K562 (cell line): ENCODE measurements at regions not wholly inside any gene's neighbourhood (a gene's known extent, or its start where the extent isn't known, plus 50 kb on each side); places are given as distances from the start of the nearest gene placed in this dataset.

ENCODE experiments used
- ARID4B ChIP-seq: sonication (generic); formaldehyde crosslinking; IDR thresholded peaks from 2 replicates; pipeline ENCODE4 v1.8.0; 2022; ENCODE audit warnings: mild to moderate bottlenecking, missing genetic modification reagents
- ATF1 ChIP-seq, 2 experiments: fragments of 450-650 bp in 1 of 2; IDR thresholded peaks; 2 replicates each; pipeline ENCODE4 v1.6.1; 2016; ENCODE audit warnings: missing compliant biosample characterization in 1 of 2, missing genetic modification characterization in 1 of 2
- BCLAF1 ChIP-seq, 2 experiments: fragments of 450-650 bp in 1 of 2; IDR thresholded peaks; 2 replicates each; pipeline ENCODE4 v1.6.1; 2011 to 2017; ENCODE audit warnings: low read depth in 2 of 2, antibody characterized with exemption in 1 of 2, borderline replicate concordance in 1 of 2, low read length in 1 of 2, mild to moderate bottlenecking in 1 of 2, mixed read lengths in 1 of 2; ENCODE audit not compliant: control insufficient read depth in 1 of 2
- CBX1 ChIP-seq: sonication (generic); IDR thresholded peaks from 2 replicates; pipeline ENCODE4 v1.6.1; 2016; ENCODE audit warnings: antibody characterized with exemption, low read depth, mild to moderate bottlenecking
- KHSRP ChIP-seq: fragments of 450-650 bp; IDR thresholded peaks from 2 replicates; pipeline ENCODE4 v1.6.1; 2017
- NCOA2 ChIP-seq, 2 experiments: fragments of 450-650 bp; IDR thresholded peaks; 2 replicates each; pipeline ENCODE4 v1.6.1; 2018; ENCODE audit warnings: mild to moderate bottlenecking in 2 of 2, moderate library complexity in 1 of 2; ENCODE audit not compliant: partially characterized antibody in 2 of 2
- PCBP1 ChIP-seq: fragments of 200-400 bp; formaldehyde crosslinking; IDR thresholded peaks from 2 replicates; pipeline ENCODE4 v1.6.1; 2018; ENCODE audit warnings: mild to moderate bottlenecking, low read depth, low read length; ENCODE audit not compliant: poor library complexity, severe bottlenecking
- RBM22 ChIP-seq: fragments of 200-400 bp; formaldehyde crosslinking; IDR thresholded peaks from 2 replicates; pipeline ENCODE4 v1.6.1; 2018; ENCODE audit warnings: low read length, low read depth; ENCODE audit not compliant: poor library complexity, severe bottlenecking
- SIN3B ChIP-seq: fragments of 450-650 bp; IDR thresholded peaks from 2 replicates; pipeline ENCODE4 v1.6.1; 2017; ENCODE audit warnings: low read depth, mild to moderate bottlenecking, moderate library complexity
- SREBF1 ChIP-seq: fragments of 150-350 bp; IDR thresholded peaks from 2 replicates; pipeline ENCODE4 v1.6.1; 2014; ENCODE audit warnings: antibody characterized with exemption, low read depth, low read length, borderline replicate concordance
- TCF3 ChIP-seq: sonication (generic); formaldehyde crosslinking; IDR thresholded peaks from 2 replicates; pipeline ENCODE4 v1.4.0; 2020; ENCODE audit warnings: mild to moderate bottlenecking, missing genetic modification reagents
- THAP12 ChIP-seq: fragments of 250-450 bp; sonication (Bioruptor Pico); IDR thresholded peaks from 2 replicates; pipeline ENCODE4 v1.9.0; 2021; ENCODE audit warnings: mild to moderate bottlenecking, inconsistent platforms
- USF2 ChIP-seq: sonication (generic); formaldehyde crosslinking; IDR thresholded peaks from 2 replicates; pipeline ENCODE4 v1.5.0; 2020; ENCODE audit warnings: missing genetic modification reagents
- ZFP1 ChIP-seq: fragments of 450-650 bp; formaldehyde crosslinking; IDR thresholded peaks from 2 replicates; pipeline ENCODE4 v1.4.0; 2020; ENCODE audit warnings: mild to moderate bottlenecking, mixed read lengths
- ZNF23 ChIP-seq: fragments of 250-450 bp; sonication (Bioruptor Pico); IDR thresholded peaks from 2 replicates; pipeline ENCODE4 v1.4.0; 2020; ENCODE audit warnings: mild to moderate bottlenecking
- ZNF347 ChIP-seq: fragments of 450-650 bp; formaldehyde crosslinking; IDR thresholded peaks from 2 replicates; pipeline ENCODE4 v1.4.0; 2020; ENCODE audit warnings: low read depth, mild to moderate bottlenecking, moderate library complexity
- ZNF408 ChIP-seq: fragments of 250-450 bp; sonication (Bioruptor Pico); IDR thresholded peaks from 2 replicates; pipeline ENCODE4 v1.4.0; 2020; ENCODE audit warnings: low read depth, mild to moderate bottlenecking, moderate library complexity
- ZNF444 ChIP-seq: fragments of 250-450 bp; sonication (Bioruptor Pico); IDR thresholded peaks from 2 replicates; pipeline ENCODE4 v1.4.0; 2020; ENCODE audit warnings: mild to moderate bottlenecking, moderate library complexity

GRCh38 chr11:91792779-91793262, 431.8 kb upstream of the FAT3 start (continued):
- TF ChIP-seq ATF1 (CRISPR knock-in tag; IDR thresholded peaks at IDR 0.05): no peak
- TF ChIP-seq ATF1 (tag; IDR thresholded peaks at IDR 0.05): 0 out of 2 replicates have a peak, but pooled peaks have one; percentile 25
- TF ChIP-seq THAP12 (CRISPR knock-in tag): no peak
- no peak for TF ChIP-seq CBX1
- no peak for TF ChIP-seq ZNF23 (CRISPR knock-in tag)
- TF ChIP-seq SIN3B: no peak
- peak; percentile 92 for TF ChIP-seq TCF3 (CRISPR knock-in tag)
- no peak for TF ChIP-seq ZFP1 (CRISPR knock-in tag)
- no peak for TF ChIP-seq KHSRP
- TF ChIP-seq SREBF1: no peak
- TF ChIP-seq ARID4B: no peak
- no peak for TF ChIP-seq RBM22
- no peak for TF ChIP-seq BCLAF1 (IDR thresholded peaks at IDR 0.05; ENCODE audit: borderline replicate concordance in 1 of 2, control insufficient read depth in 1 of 2, low read depth in 2 of 2, low read length in 1 of 2)
- no peak for TF ChIP-seq ZNF347 (CRISPR knock-in tag)
- TF ChIP-seq ZNF408 (CRISPR knock-in tag): no peak
- TF ChIP-seq NCOA2 (IDR thresholded peaks at IDR 0.05; ENCODE audit: partially characterized antibody in 2 of 2): peak in 1 of 2 experiments; percentile 57
- no peak for TF ChIP-seq USF2 (CRISPR knock-in tag)
- TF ChIP-seq ZNF444 (CRISPR knock-in tag): no peak
- TF ChIP-seq PCBP1: no peak
